ENCODE measurements at regions not wholly inside any gene's neighbourhood (a gene's known extent, or its start where the extent isn't known, plus 50 kb on each side); places are given as distances from the start of the nearest gene placed in this dataset.

DNA sequence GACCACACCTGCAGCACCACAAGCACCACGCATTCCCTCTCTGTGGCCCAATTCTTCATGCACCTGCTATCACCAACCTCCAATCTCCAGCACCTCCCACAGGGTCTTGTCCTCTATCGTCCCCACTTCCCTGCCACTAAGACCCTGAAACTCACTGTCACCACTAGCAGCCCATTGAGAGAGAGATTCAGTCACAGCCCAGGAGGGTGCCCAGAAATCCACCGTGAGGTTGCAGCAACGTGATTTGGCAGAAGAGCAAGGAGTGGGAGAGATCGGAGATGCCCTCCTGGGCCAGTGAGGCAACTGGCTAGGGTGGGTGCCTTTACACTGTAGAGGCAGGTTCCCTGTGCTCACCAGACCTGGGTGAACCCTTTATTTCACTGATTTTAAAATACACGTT is 90.1 kb downstream of the ANKRD60 start:
- TF ChIP-seq, protein P1, sequence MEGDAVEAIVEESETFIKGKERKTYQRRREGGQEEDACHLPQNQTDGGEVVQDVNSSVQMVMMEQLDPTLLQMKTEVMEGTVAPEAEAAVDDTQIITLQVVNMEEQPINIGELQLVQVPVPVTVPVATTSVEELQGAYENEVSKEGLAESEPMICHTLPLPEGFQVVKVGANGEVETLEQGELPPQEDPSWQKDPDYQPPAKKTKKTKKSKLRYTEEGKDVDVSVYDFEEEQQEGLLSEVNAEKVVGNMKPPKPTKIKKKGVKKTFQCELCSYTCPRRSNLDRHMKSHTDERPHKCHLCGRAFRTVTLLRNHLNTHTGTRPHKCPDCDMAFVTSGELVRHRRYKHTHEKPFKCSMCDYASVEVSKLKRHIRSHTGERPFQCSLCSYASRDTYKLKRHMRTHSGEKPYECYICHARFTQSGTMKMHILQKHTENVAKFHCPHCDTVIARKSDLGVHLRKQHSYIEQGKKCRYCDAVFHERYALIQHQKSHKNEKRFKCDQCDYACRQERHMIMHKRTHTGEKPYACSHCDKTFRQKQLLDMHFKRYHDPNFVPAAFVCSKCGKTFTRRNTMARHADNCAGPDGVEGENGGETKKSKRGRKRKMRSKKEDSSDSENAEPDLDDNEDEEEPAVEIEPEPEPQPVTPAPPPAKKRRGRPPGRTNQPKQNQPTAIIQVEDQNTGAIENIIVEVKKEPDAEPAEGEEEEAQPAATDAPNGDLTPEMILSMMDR (IDR thresholded peaks at IDR 0.05; ENCODE audit: extremely low read depth in 1 of 2, insufficient read depth in 1 of 2, low read depth in 1 of 2, low read length in 2 of 2) = no peak
- no peak for TF ChIP-seq POLR2A (IDR thresholded peaks at IDR 0.05; ENCODE audit: low read depth, low read length)
- TF ChIP-seq EZH2 (IDR thresholded peaks at IDR 0.05; ENCODE audit: borderline replicate concordance, low read depth, low read length, severe bottlenecking) = no peak
- TF ChIP-seq MYC (IDR thresholded peaks at IDR 0.05; ENCODE audit: low read depth, low read length) = no peak
- no peak for TF ChIP-seq POLR2AphosphoS5 (IDR thresholded peaks at IDR 0.05; ENCODE audit: insufficient read depth, low read depth, low read length)
- TF ChIP-seq, protein P2, sequence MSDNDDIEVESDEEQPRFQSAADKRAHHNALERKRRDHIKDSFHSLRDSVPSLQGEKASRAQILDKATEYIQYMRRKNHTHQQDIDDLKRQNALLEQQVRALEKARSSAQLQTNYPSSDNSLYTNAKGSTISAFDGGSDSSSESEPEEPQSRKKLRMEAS (IDR thresholded peaks at IDR 0.05; ENCODE audit: insufficient read depth, insufficient read length) = no peak
- TF ChIP-seq JUN (IDR thresholded peaks at IDR 0.05; ENCODE audit: borderline replicate concordance, insufficient read depth, insufficient read length, low read depth) = no peak
- TF ChIP-seq FOS (IDR thresholded peaks at IDR 0.05; ENCODE audit: borderline replicate concordance, insufficient read depth, low read length) = no peak
- no peak for TF ChIP-seq GATA2 (IDR thresholded peaks at IDR 0.05; ENCODE audit: insufficient read depth, insufficient read length, low read depth, low read length)
